GM20000 (cell line): ENCODE measurements at regions not wholly inside any gene's neighbourhood (a gene's known extent, or its start where the extent isn't known, plus 50 kb on each side); places are given as distances from the start of the nearest gene placed in this dataset.

ENCODE experiments used
- DNase-seq: peaks from one replicate; pipeline ENCODE4 v3.0.0; 2012; ENCODE audit warnings: low spot score
- CTCF ChIP-seq: IDR thresholded peaks from 2 replicates; pipeline ENCODE4 v1.5.1; 2012; ENCODE audit warnings: mild to moderate bottlenecking, control low read depth; ENCODE audit errors: extremely low read depth, missing control alignments

GRCh38 chr4:66606215-66606614 is 935.9 kb upstream of the EPHA5 start:
- no peak for DNase-seq
- TF ChIP-seq CTCF: no peak

GRCh38 chr4:66604192-66604591 is 933.9 kb upstream of the EPHA5 start:
- no peak for TF ChIP-seq CTCF
- DNase-seq: no peak

GRCh38 chr4:66602622-66603021 is 932.3 kb upstream of the EPHA5 start:
- no peak for TF ChIP-seq CTCF

GRCh38 chr4:66591968-66592367 is 921.7 kb upstream of the EPHA5 start:
- DNase-seq: no peak
- no peak for TF ChIP-seq CTCF

More at GRCh38 chr4:66602622-66603021, 932.3 kb upstream of the EPHA5 start:
- no peak for DNase-seq

- no peak for DNase-seq
- no peak for TF ChIP-seq CTCF
These were observed 920.4 kb upstream of the EPHA5 start for GRCh38 chr4:66590488-66591215.

- DNase-seq: no peak
- TF ChIP-seq CTCF: no peak
These were observed 918.9 kb upstream of the EPHA5 start for GRCh38 chr4:66589183-66589582.

- no peak for TF ChIP-seq CTCF
- DNase-seq: no peak
These were observed 915.5 kb upstream of the EPHA5 start for GRCh38 chr4:66585767-66586166.
